CD4-positive, alpha-beta T cell treated with Interferon alpha-2 for 1 hour (primary cell): ENCODE measurements at regions not wholly inside any gene's neighbourhood (a gene's known extent, or its start where the extent isn't known, plus 50 kb on each side); places are given as distances from the start of the nearest gene placed in this dataset.

Experiments
- DNase-seq, 2 donors: peaks; one replicate each; pipeline ENCODE4 v3.0.0-alpha.2; 2020 to 2022

DNA sequence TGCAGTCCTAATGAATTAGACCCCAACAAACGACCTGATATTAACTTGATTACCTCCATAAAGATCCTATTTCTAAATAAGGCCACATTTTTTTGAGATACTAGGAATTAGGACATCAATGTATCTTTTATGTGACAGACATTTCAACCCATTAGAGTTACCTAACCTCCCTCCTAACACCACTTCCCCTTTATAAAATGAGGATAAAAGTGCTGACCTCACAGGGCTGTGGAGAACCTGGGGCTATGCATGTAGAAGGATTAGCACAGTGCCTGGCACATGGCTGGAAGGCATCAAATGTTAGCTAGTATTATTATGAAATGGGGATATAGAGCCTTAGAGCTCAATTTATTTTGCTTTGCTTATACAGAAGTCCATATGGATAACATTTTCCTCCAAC lies 53.5 kb upstream of the LRRN1 start:
- DNase-seq = no peak

DNA sequence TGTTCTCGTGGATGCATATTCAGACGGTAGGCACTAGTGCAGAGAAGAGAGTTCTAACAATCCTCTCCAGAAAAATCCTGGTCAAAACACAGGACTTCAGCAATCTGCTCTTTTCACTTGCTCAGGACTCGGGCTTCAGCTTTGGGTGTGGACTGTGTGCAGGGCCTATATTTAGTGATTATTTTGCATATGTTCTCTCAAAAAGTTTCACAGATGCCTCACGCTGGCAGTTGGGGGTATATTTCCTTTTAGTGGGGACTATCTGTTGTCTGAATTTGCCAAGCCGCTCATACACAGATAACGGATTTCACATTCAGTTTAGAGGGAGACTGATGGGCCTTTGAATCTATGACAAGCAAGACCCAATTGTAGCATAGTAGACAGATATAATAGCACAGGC lies 54.4 kb upstream of the LRRN1 start:
- DNase-seq = no peak

DNA sequence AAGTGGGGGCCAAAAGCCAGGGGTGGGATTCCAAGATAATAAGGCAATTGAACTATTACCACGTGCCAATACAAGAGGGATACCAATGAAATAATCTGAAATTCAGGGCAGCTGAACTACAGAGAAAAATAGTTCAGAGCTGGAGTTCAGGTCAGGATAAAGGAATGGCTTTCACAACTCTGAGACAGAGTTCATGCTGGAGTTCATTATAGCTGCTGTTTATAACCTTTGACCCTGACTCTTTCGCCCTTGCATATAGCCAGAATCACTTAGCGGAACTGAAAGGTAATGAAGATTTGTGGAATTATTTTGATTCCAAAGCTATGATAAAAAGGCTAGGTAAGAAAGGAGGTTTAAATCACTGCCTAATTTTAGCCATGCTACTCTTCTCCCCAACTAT lies 55.5 kb upstream of the LRRN1 start:
- no peak for DNase-seq

DNA sequence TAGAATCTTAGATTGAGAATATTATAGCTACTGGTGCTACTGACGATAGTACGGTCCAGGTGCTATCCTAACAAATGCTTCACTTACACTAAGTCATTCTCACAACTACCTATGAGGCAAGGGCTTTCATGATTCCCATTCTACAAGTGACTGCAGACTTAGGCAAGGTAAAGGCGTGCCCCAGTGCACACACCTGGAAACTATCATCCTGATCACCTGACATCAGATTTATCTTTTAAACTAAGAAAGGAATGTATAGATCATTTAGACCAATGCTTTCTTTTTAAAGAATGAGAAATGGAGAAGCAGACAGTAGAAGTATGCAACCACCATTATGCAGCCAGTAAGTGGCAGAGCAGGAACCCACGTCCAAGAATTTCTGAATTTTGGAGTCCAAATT lies 59.2 kb upstream of the LRRN1 start:
- no peak for DNase-seq

DNA sequence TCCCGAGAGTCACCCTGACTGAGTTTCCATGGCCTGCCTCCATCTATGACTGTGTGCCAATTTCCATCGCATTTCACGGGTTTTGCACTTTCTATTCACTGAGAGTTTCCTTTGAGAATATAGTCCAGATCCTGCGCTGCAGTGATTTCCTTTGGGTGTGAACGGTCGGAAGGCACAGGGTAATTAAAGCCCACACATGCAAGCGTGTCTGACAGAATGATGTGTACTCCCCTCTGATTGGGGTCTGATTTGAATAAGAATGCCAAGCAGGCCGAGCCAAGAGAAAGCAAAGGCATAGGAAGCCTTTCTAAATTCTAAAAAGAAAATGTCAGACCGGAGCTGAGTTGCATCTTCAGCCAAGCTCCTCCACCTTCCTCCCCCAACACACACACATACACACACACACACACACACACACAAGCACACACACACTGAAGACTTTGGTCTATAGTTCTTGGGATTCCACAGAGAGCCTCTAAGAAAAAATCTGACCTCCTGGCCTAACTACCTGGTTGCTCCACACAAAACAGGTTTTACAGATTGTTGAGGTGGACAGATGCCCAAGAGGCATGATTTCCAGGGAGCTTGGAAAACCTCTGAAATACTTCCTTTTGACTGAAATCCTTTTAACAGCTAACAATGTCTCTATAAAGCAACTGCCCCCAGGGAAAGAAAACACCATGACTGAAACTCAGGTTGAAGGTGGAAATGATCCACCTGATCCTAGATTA lies 59.7 kb upstream of the LRRN1 start:
- no peak for DNase-seq

DNA sequence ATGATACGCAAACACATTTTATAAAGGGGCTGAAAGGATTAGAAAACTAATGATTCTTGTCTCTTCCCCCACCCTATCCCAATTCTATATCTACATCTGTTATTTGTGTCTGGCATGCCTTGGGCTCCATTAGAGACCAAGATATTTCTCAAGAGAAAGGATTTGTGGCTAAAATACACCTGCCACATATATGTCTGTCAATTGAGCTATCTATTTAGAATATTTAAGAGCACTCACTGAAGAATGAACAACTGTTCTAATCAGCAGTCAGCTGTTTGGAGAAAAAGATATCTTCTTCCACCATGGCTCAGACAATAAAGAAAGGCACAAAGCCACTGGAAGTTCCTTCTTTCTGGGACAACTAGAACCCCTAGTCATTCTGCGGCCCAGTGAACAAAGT lies 61.7 kb upstream of the LRRN1 start:
- DNase-seq = no peak

DNA sequence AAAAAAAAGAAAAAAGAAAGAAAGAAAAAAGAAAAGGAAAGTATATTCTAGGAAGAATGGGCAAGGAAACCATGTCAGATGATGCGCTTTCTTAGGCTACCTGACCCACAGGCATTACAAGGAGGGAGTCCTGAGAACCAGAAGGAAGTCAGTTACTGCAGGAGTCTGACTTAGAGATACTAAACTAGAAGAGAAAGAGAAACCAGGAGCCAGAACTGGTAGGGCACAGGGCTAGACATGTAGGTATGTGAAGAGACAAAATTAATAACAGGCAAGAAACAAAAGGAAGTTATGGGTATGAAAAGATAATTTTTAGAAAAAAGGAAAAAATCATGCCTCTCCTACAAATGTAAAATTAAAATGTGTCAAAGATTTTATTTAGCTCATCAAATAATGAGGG lies 63.3 kb upstream of the LRRN1 start:
- DNase-seq = no peak

DNA sequence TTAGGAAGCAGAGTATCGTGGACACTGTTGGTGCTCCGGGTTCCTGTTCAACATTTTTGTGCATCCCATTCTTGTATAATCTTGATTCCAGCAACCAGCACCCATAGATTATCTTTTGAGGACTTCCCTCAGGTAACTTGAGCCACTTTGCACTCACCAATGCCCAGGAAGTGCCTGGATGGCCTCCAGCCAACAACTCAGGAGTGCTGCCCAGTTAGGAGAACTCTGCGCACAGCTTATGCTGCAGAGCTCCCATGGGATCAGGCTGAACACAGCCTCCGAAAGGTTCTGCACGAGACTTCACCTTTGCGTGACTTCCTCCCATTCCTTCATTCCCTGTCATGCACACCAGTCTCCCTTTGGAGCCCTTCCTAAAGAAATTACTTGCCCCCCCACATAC lies 64.3 kb upstream of the LRRN1 start:
- no peak for DNase-seq

DNA sequence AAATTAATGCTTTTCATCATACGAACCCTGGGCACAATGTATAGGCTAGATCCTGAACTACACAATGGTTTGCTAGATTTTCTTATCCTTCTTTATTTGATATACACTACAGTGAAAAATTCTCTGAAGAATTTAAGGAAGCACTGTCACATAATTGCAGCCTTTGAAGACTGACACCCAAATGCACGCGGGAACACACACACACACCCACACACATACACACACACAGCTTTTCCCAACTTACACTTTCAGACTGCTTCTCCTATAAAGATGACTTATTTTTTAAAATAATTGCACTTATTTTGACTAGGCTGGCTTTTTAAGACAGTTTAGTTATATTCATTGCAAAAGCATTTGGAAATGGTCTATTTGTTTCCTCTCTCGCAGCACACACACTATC lies 70.0 kb upstream of the LRRN1 start:
- DNase-seq = no peak

DNA sequence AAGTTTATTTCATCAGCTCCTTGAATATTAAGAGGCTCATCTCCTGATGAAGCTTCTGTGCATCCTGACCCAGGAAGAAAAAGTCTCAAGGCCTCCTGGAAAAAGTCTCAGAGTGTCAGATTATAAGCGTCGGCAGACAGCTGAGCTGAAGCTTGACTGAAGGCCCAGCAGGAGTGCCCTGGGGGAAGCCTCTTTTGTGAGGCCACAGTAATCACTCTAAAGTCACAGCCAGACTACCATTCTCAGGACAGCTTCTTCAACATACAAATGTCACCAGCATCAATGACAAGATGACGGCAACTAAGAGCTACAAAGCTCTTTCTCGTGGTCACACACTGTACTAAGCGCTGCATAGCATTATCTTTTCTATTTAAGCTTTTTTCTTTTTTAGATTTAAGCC lies 72.7 kb upstream of the LRRN1 start:
- DNase-seq = no peak

DNA sequence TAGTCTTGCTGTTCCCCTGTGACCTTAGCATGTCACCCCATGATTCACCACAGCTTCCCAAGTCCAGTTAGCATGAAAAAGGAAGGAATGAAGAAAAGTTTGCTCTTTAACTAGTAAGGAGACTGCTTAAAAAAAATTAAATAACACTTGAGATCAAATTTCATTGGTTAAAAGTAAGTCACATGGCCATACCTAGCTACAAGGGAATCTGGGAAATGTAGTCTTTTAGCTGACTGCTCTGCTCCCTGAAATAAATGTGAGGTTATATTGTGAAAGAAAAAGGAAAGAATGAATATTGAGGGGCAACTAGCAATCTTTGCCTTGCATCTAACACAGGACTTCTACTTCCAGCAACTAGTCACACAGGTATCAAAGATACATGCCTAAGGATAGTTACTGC lies 84.7 kb upstream of the LRRN1 start:
- DNase-seq = no peak

DNA sequence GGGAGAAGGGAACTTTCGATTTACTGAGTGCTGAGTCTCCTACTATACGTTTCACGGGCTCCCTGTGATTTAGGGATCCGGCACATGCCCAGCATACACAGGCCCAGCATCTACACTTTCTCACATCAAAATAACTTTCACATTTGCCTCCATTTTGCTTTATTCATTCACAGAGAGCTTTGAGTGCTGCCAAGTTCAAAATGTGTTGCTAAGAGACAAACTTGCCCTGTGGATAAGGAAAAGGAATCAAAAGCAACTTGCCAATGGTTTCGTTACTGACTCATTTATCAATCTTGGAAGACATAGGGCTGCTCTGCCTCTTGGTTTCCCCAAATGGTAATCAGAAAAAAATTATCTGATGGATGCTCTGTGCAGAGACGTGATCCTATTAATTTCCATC lies 86.3 kb upstream of the LRRN1 start:
- no peak for DNase-seq

DNA sequence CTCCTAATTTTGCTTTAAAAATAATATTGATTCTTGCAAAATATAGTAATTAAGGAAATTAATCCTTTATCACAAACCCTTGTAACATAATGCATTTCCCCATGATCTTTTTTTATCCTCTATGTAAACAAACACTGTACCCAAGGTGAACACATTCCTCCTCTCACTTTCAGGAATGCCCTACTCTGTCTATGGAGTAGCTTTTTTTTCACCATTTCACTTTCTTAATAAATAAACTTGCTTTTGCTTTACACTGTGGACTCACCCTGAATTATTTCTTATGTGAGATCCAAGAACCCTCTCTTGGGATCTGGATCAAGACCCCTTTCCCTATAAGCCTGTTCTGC lies 90.5 kb upstream of the LRRN1 start:
- no peak for DNase-seq

DNA sequence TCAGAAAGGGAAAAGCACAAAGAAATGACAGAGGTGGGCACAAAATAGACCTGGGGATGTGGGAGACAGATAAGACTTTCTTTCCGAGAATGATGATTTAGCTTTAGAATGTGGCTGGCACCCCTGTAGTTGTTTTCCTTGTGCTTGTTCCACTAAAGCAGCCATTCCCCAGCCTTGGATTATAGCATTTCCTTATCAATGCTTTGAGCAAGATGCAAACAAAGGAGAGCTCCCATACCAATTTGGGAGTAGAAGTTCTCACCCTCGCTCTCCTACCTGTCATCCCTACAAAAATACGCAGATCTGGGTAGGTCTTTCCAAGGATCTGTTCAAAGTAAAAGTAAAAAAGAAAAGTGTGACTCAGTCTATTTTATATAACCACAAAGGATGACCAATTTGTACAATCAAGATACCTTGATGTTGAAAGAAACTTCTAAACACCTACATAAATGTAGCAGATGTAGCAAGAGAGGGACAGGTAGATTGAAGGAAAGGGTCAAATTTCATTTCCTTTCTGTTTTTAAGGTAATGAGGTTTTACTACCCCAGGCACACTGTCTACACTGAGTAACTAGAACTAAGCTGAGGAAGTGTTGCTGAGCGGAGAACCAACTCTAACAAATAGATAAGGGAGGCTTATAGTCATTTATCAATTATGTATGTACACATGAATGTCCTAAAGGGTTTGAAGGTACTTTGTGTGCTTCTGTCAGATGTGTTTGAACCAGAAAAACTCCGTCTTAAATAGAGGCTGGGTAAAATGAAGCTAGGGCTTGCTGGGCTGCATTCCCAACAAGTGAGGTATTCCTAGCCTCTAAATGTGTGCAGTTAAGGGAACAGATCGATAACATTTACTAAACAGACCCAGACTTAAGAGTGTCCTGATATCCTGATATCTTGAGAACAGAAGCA lies 91.1 kb upstream of the LRRN1 start:
- DNase-seq = no peak

DNA sequence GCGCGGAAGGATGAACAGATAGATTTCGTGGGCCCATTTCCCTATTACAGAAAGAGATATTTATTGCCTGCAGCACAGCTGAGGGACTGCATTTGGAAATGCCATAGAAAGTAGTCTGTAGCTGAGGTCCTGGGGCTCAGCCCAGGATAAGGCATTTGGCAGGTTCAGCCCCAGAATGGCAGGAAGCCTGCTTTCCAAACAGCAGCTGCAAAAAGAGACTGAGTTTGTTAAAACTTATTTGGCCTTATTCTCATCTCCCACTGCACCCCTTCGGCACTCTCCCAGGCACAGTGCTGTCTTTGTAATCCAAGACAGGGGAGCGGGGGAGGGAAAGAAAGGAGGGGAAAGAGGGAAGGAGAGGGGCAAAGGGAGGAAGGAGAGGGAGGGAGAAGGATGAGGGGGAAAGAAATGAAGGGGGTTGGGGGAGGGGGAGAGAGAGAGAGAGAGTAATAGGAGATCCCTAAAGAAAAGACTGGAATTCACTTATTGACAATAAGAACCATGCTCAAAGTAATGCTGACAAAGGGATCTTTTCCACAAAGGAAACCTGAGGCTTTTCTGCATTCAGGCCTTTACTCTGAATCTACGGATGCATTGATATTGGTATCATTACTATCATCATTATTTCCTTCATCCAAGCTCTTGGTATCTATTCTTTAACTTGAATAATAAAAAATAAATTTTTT lies 94.0 kb upstream of the LRRN1 start:
- no peak for DNase-seq

DNA sequence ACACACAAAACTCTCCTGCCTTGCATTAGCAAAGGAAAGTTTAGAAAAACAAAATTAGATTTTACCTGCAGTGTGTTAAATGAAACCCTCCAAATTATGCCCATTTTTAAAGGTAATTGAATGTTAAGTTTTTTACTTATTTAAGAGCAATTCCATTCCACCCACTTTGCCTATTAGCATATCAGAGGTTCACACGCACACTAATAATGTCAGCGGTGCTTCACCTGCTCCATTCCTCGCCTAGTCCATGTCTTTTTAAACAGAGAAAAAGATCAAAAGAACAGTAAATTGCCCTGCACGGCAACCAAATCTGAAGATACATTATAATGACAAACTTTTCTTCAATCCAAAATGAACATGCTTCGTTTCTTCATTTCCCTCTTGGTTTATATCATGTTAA lies 97.3 kb upstream of the LRRN1 start:
- no peak for DNase-seq

DNA sequence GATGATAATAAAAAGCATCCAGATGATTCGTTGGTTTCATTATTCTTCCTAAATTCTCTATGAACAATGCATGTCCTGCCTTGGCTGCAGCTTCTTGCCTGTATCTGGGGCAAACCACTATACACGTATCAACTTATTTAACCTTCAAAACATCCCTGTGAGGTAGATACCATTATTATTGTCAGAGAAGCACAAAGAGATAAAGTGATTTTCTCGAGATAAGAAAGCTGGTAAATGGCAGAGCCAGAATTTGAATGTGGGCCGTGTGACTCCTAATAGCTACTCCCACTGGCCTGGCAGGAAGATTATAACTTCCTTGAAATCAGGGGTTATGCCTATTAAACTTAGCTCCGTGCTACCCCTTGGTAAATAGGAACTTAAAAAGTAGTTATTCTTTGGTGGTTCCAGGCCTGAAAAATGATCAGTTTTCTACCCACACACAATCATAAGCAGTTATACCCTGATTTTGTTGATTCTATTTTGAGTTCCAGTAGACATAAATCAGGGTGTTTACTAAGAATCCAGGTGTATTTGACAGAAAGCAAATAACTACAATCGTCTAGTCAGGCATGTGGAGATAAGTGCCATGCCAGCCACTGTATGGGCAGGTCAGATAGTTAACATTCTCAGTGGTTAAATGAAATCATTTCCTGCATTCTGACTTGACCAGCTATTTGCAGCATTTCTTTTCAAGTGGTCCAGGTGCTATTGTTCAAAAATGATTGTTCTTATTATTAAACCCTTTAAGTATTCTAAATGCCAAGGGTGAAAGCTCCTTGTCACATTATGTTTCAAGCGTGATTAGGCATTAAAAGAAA lies 99.2 kb upstream of the LRRN1 start:
- no peak for DNase-seq

DNA sequence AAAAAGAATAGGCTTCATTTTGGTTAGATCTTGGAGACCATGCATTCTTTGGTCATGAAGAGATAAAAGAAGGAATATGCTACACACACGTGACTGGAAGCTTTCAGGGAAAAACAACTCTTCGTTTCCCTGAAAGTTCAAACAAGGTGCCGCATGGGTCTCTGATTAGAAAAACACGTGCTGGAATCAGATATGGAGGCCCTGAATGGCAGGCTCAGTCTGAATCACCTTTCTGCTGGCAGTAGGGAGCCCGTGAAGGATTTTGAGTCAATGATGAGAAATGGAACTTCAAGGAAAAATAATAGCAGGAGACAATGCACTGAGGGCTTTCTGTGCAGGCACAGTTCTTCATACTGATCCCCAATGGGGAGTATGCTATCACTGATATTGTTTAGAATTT lies 99.8 kb upstream of the LRRN1 start:
- no peak for DNase-seq

DNA sequence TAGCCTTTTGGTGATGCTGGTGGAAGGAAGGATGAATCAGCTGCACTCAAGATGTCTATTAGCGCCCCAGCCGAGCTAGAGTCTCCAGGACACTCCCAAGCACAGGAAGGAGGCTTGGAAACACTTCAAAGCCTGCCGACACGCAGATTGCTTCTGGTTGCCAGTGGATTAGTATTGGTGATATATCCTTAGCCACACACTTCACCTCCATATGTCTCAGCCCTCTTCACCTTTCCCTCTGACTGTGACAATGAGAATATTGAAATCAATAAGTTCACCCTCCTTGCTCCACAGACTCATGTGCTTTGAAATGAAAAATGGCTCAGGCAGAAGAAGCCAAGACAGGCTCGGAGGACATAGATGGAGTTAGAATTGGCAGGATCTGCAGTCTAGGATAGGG lies 102.9 kb upstream of the LRRN1 start:
- DNase-seq = no peak

DNA sequence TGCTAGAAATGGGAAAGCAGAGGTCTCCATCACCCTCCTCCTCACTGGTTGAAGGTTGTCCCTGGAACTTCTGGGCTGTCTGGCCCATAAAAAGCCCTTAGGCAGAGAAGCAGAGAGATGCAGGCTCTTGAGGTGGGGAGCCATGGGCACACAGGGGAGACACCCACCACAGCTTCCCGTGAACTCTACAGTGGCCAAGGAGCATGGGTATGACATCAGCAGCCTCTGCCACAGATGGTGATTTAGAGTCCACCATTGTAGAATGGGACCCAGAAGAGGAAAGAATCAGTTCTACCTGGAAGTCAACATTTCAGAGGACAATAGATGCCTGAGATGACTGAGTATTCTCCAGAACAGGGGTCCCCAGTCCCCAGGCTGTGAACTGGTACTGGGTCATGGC lies 105.6 kb upstream of the LRRN1 start:
- DNase-seq = no peak

DNA sequence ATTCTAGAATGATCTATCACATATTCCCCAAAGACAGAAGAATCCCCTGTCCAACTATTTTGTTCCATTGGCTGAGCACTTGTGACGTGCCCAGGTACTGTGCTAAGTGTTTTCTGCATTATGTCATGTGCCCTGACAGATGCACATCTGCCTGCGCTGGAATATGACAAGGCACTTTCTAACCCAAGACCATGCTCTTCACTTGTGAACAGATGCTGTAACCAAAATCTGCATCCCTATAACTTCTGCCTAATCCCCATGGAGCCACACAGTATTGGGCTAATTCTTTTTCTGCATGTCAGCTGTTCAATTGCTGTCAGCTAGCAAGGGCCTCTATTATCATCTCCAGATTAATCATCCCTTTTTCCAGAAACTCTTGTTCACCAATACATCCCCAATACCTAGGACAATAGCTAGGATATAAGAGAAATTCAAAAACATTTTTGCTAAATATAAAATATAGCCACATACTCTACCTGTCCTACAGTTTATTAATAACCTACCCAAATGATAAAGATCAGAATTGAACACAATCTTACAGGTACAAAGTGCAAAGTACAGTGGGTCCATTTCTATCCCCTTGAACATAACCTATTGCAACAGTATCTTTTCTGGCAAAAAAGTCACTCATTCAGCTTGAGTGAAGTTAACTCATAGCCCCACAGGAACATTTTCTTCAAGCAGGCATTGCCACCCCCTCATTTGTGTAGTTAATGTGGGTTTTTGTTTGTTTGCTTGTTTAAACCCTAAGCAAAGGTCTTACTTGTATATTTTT lies 109.4 kb upstream of the LRRN1 start:
- no peak for DNase-seq

DNA sequence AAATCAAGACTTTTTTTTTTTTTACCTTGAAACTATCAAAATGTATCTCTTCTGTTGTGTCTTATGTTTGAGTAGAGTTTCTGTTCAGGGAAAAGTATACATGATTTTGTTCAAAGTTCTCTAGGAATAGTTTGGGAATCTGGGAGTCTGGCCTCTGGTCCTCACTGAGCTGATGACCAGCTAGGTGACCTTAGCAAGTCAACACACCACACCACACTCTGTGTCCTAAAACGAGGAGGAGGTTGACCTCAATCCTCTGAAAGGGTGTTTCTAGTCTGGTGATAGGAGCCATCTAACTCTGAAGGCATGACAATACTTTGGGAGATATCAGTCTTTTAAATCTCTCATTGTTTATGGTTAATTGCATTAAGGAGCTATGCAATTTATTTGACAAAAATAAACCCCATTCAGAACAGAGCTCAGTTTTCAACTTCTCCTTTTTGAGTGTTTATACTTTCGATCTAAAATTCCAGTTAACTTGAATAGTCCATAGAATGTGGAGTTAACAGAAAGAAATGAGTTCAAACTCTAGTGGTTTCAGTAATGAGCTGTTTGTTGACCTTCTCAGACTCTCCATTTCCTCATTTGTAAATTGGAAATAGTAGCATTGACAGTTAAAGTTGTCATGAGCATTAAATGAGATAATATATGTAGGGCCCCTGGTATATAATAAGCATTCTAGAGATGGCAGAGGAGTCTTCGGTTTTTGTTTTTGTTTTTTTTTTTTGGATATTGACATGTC lies 112.2 kb upstream of the LRRN1 start:
- DNase-seq = no peak
